GM18508 (cell line): ENCODE measurements at regions not wholly inside any gene's neighbourhood (a gene's known extent, or its start where the extent isn't known, plus 50 kb on each side); places are given as distances from the start of the nearest gene placed in this dataset.
"Not testable (repeated sequence)": the region's sequence is repeated elsewhere in the genome, so short reads cannot be mapped to it uniquely, and the experiment has no call there.

Source experiments
- ATAC-seq: cut with Tn5 transposase; IDR thresholded peaks from one replicate; pipeline ENCODE4 v1.9.1; 2021; ENCODE audit warnings: moderate number of reproducible peaks; ENCODE audit not compliant: insufficient read depth, unreplicated experiment

- no peak for ATAC-seq
These were observed 332.6 kb upstream of the TMEM132C start for GRCh38 chr12:127934409-127934808.

GRCh38 chr12:127936463-127936862, 330.5 kb upstream of the TMEM132C start:
- no peak for ATAC-seq

GRCh38 chr12:127941332-127941731, 325.6 kb upstream of the TMEM132C start:
- no peak for ATAC-seq

- ATAC-seq: no peak
These were observed 324.0 kb upstream of the TMEM132C start for GRCh38 chr12:127942981-127943380.

GRCh38 chr12:127943481-127944210, 323.3 kb upstream of the TMEM132C start:
- ATAC-seq: no peak

GRCh38 chr12:127944211-127944899, 322.6 kb upstream of the TMEM132C start:
- ATAC-seq: no peak

GRCh38 chr12:127957001-127957660, 309.8 kb upstream of the TMEM132C start:
- no peak for ATAC-seq

- ATAC-seq: no peak
These were observed 304.7 kb upstream of the TMEM132C start for GRCh38 chr12:127962303-127962702.

- no peak for ATAC-seq
These were observed 303.0 kb upstream of the TMEM132C start for GRCh38 chr12:127963933-127964332.

GRCh38 chr12:127964717-127965116, 302.3 kb upstream of the TMEM132C start:
- no peak for ATAC-seq

- no peak for ATAC-seq
These were observed 300.6 kb upstream of the TMEM132C start for GRCh38 chr12:127966331-127966730.

GRCh38 chr12:127970491-127970890, 296.5 kb upstream of the TMEM132C start:
- no peak for ATAC-seq

- no peak for ATAC-seq
These were observed 286.4 kb upstream of the TMEM132C start for GRCh38 chr12:127980585-127980984.

GRCh38 chr12:127981875-127982274, 285.1 kb upstream of the TMEM132C start:
- ATAC-seq: no peak

- ATAC-seq: not testable (repeated sequence)
These were observed 283.7 kb upstream of the TMEM132C start for GRCh38 chr12:127983213-127983791.

GRCh38 chr12:127984386-127985055, 282.4 kb upstream of the TMEM132C start:
- ATAC-seq: no peak

- ATAC-seq: no peak
These were observed 279.6 kb upstream of the TMEM132C start for GRCh38 chr12:127987199-127987901.

- ATAC-seq: no peak
These were observed 275.5 kb upstream of the TMEM132C start for GRCh38 chr12:127991485-127991884.

- no peak for ATAC-seq
These were observed 268.0 kb upstream of the TMEM132C start for GRCh38 chr12:127998988-127999387.
